Stimulated activated naive CD4-positive, alpha-beta T cell treated with Interleukin-2 at 50 U/mL for 16 hours (primary cell): ENCODE measurements at regions not wholly inside any gene's neighbourhood (a gene's known extent, or its start where the extent isn't known, plus 50 kb on each side); places are given as distances from the start of the nearest gene placed in this dataset.

Experiments used
- DNase-seq: peaks from one replicate; lab custom pipeline; 2025; lab: John Stamatoyannopoulos, UW

- no peak for DNase-seq
These were observed 327.0 kb upstream of the SLITRK5 start for GRCh38 chr13:87344176-87344575.

GRCh38 chr13:87355451-87355850 lies 315.7 kb upstream of the SLITRK5 start:
- DNase-seq = no peak

GRCh38 chr13:87356314-87356713 lies 314.9 kb upstream of the SLITRK5 start:
- no peak for DNase-seq

DNA sequence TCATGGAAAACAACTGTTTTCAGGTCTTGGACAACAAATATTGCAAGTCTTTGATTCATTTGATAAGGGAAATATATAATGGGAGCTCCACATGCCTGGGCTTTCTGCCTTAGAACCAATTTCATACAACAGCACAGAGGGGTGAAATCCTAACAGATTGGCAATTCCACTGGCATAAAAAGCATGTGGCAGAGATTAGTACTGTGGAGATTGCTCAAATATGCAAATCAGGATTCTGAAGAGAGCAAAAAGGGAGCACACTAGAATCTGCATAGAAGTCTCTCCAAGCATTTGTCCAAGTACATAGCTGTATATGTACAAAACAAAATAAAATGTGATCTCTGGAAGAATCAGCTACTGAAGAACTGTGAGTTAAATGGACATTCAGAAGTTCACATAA lies 312.9 kb upstream of the SLITRK5 start:
- DNase-seq = no peak

DNA sequence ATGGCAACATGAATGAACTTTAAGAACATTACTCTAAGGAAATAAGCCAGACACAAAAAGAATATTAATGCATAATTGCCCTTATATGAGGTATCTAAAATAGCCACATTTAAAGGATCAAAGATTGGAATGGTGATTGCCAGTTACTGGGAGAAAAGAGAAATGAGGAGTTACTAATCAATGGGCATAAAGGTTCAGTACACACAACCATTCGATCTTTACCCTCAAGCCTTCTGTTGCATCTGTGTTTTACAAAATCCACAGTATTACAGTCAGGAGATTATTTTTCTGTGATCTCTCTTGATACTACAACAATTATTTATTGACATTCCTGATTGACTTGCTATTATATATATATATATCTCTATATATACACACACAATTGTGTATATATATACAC lies 310.0 kb upstream of the SLITRK5 start:
- DNase-seq = no peak

DNA sequence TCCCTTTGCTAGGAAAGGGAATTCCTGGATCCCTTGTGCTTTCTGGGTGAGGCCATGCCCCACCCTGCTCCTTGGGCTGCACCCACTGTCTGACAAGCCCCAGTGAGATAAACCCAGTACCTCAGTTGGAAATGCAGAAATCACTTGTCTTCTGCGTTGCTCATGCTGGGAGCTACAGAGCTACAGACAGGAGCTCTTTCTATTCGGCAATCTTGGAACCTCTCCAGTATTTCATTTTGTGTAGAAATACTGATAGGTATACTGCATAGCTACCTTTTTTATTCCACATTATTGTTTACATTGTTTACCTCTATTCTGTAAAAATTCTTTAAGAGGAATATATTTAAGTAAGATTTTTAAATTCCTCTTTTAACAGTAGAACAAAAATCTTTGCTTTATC lies 302.5 kb upstream of the SLITRK5 start:
- DNase-seq = no peak

DNA sequence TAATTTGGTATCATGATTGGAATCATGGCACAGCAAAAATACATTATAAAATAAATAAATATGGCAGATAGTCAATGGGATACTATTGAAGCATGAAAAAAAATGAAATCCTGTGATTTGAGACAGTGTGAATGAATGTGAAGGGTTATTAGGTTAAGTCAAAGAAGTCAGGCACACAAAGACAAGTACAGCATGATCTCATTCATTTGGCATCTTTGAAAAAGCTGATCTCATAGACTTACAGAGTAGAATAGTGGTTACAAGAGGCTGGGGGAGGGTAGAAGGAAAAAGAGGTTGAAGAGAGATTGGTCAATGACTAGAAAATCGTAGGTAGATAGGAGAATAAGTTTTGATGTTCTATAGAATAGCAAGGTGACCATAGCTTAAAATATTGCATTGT lies 295.1 kb upstream of the SLITRK5 start:
- DNase-seq = no peak

DNA sequence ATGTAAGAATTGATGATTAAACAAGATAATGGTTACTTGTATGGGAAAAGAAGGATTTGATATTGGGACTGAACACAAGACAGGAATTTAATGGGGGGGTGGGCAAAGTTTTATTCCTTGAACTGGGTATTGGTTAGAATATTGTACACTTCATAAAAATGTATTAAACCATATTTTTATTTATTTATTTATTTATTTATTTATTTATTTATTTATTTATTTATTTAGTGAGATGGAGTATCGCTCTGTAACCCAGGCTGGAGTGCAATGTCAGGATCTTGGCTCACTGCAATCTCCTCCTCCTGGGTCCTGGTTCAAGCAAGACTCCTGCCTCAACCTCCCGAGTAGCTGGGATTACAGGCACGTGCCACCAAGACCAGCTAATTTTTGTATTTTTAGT lies 287.1 kb upstream of the SLITRK5 start:
- DNase-seq = no peak

GRCh38 chr13:87393358-87393757 lies 277.8 kb upstream of the SLITRK5 start:
- no peak for DNase-seq

DNA sequence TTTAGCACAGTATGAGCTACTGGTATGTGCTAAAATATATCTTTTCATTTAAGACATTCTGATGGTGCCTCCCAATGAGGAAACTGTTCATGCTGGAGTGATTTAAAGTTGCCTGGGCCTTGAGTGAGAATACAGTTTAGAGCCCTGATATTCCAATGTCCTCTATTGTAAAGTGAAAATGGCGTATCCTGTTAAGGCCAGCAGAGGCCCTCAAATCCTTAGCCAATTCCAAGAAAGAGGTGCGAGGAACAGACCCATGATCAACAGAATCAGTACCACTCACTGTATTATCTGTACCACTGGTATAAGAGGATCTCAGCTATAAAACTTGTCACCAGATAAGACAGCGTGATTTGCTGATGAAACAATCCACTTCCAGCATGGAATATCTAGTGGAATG lies 273.1 kb upstream of the SLITRK5 start:
- DNase-seq = no peak

DNA sequence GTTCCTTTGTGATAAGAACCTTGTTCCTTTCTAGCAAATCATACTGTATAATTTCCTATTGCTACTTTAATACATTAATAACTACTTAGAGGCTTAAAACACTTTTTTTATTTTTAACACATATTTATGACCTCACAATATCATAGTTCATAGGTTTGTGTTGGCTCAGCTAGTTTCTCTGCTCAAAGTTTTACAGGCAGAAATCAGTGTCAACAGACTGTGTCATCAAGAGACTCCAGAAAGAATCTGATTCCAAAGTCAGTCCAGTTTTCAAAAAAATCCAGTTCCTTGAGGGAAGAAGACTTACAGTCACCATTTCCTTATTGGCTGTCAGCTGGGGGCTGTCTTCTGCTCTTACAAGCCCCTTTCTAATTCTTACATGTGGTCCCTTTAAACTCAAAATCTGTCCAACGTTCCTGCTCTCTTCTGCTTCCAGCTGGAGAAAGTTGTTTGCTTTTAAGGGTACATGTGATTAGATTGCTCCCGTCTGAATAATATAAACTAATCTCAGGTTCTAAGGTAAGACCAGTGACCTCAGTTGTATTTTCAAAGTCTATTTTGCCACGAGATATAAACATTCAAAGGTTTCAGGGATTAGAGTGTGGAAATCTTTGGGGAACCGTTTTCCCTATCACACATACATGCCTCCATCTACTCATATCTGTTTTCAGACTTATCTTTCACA lies 267.3 kb upstream of the SLITRK5 start:
- no peak for DNase-seq

DNA sequence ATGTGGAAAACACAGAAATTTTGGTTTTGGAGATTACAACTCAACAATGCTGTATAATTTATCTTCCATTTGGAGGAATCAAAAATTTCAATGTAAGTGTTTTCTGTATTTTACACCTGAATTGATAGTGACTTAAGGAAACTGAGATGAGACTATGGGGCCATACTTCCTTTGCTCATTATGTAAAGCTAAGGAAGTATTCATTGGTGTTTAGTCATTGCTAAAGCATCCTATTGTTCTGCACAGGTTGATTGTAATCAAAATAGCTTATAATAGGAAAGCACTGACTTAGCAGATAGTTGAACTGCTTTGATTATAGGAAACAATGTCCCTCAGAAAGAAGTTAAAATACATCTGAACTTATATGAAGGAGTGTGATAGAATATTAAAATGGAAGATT lies 244.4 kb upstream of the SLITRK5 start:
- no peak for DNase-seq

GRCh38 chr13:87444135-87444534 lies 227.0 kb upstream of the SLITRK5 start:
- DNase-seq = no peak

DNA sequence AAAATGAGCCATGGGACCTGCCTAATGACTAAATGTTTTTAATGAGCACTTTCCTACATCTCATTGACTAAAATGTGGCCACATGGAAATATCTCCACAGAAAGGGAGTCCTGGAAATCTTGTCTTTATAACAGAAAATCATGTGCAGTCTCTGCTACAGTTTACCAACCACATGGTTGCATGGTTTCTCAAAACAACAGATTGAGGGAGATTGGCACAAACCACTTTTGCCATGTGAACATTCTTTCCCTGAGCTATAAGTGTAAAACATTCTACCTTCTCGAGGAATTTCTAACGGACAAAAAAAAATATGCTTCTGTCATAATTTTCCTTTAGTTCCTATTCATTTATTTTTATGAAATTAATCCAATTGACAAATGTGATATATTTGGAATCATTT lies 218.9 kb upstream of the SLITRK5 start:
- DNase-seq = no peak

DNA sequence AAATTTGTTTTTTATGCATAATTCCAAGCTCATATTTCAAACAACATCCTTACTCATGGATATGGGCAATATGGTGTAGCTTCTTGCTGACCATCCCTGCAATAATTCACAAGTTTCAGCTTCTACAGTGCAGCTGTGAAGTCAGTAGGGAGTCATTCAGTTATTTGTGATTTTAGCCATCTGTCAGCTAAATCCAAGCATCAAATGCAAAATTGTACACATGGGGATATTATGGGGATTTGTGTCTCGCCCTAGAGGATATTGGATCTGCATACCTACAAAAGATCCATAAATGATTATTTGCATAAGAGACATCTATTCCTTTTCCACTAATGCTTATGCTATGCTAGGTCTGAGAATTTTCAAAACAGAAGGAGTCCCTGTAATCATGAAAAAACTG lies 217.9 kb upstream of the SLITRK5 start:
- no peak for DNase-seq

- DNase-seq = no peak
These were observed 211.8 kb upstream of the SLITRK5 start for GRCh38 chr13:87459419-87459818.

- DNase-seq = no peak
These were observed 173.7 kb upstream of the SLITRK5 start for GRCh38 chr13:87497426-87497825.

GRCh38 chr13:87498681-87499080 lies 172.5 kb upstream of the SLITRK5 start:
- no peak for DNase-seq

DNA sequence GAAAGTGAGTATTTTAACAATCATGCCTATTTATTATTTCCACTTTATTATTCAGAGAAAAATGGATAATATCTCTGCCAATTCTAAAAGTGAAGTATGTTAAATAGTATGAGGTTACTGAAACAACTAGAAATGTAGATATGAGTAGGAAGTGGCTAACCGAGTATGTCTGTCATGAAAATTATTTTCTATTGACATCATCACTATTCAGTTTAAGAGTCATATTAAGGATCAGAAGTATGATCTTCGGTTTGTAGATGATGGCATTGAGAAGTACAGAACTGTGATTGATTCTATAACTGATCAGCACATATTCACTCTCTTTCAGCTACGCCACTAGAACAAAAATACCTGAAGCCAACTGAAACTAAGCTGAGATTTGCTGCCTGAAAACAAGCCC lies 146.4 kb upstream of the SLITRK5 start:
- DNase-seq = no peak

- DNase-seq = no peak
These were observed 137.4 kb upstream of the SLITRK5 start for GRCh38 chr13:87533776-87534175.

DNA sequence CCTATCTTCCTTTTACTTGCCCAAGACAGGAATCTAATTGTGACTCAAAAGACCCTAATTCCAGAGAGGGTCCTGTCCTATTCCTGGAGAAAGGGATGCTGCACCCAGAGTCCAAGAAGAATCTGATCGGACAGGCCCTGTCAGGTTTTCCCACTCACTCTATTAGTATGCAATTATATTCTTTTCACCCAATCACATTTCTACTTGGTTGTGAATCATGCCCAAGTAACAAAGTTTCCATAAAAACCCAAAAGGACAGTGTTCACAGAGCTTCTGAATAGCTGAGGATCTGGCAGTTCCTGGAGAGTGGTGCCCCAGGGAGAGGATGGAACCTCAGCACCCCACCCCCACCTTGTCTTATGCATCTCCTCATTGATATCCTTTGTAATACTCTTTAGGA lies 135.3 kb upstream of the SLITRK5 start:
- no peak for DNase-seq

DNA sequence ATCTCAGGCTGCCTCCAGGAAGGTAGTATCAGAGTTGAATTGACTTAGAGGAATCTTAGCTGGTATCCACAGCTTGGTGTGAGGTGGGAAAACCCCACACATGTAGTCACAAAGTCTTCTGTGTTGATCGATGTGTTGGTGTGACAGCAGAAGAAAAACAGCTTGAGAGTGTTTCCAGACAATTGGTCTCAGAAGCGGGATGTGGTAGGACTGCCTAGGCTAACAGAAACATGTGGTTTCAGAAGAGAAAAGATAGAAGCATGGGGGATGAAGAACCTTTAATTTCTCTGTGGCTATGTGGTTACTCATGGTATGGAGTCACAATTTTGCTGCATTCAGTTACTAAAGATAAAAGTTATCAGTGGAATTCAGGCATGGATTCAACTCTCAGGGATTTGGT lies 134.7 kb upstream of the SLITRK5 start:
- DNase-seq = no peak

- no peak for DNase-seq
These were observed 134.3 kb upstream of the SLITRK5 start for GRCh38 chr13:87536899-87537298.

- no peak for DNase-seq
These were observed 133.2 kb upstream of the SLITRK5 start for GRCh38 chr13:87537951-87538350.
